ENCODE measurements at regions not wholly inside any gene's neighbourhood (a gene's known extent, or its start where the extent isn't known, plus 50 kb on each side); places are given as distances from the start of the nearest gene placed in this dataset.

DNA sequence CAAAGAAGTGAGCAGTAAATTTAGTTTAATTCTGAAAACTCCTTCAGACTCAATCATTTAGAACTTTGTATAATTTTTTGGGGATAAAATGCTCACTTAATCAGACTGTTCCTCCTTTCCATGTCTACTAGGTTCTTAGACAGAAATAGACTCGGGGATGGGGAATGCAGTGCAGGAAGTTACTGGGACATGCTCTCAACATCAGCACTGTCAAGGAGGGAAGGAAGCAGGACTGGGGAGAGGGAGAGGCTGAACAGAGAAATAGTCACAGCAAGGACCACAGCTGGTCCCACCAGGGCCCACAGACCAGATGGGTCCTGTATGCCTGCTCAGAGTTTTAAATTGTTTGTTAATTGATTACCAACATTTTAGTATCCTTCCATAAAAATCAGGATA is 310.1 kb upstream of the MSX2 start:
- no peak for DNase-seq (ENCODE audit: low spot score)
- TF ChIP-seq, protein P1, sequence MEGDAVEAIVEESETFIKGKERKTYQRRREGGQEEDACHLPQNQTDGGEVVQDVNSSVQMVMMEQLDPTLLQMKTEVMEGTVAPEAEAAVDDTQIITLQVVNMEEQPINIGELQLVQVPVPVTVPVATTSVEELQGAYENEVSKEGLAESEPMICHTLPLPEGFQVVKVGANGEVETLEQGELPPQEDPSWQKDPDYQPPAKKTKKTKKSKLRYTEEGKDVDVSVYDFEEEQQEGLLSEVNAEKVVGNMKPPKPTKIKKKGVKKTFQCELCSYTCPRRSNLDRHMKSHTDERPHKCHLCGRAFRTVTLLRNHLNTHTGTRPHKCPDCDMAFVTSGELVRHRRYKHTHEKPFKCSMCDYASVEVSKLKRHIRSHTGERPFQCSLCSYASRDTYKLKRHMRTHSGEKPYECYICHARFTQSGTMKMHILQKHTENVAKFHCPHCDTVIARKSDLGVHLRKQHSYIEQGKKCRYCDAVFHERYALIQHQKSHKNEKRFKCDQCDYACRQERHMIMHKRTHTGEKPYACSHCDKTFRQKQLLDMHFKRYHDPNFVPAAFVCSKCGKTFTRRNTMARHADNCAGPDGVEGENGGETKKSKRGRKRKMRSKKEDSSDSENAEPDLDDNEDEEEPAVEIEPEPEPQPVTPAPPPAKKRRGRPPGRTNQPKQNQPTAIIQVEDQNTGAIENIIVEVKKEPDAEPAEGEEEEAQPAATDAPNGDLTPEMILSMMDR (IDR thresholded peaks at IDR 0.05; ENCODE audit: extremely low read depth, insufficient read depth, missing control alignments) = no peak
- in situ Hi-C loops (cut with MboI; ENCODE audit: low pct_unique_long_range_greater_than_20kb, low sequenced_read_pairs, unreplicated experiment) = loop anchor here (25.0 kb wide), 1 partner anchor 398 kb away; no protein-coding TSS in a partner anchor

DNA sequence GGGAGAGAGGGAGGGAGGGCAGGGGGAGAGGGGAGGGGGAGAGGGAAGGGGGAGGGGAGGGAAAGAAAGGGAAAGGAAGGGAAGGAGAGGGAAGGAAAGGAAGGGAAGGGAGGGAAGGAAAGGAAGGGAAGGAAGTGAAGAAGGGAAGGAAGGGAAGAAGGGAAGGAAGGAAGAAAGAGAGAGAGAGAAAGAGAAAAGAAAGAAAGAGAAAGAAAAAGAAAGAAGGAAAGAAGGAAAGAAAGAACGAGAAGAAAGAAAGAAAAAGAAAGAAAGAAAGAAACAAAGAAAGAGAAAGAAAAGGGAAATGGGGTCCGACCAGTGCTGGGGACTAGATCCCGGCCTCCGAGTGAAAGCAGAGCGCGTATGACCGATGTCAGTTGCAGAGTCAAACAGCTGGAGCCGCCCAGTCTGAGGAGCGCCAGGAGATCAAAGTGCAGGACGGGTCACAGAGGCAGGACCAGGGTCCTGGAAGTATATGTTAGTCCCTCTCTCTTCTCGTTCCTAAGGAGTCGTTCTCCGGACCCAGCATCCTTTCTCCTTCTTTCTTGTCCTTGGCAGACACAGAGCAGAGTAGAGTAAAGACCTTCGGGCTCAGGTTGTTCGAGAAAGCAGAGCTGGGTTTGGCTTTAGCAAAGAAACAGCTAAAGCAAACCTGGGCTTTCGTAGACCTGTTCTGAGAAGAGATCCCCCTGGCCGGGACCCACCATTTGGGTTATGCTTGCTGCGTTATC is 305.4 kb upstream of the MSX2 start:
- TF ChIP-seq, protein P1 (IDR thresholded peaks at IDR 0.05; ENCODE audit: extremely low read depth, insufficient read depth, missing control alignments) = no peak
- no peak for DNase-seq (ENCODE audit: low spot score)
- in situ Hi-C loops (cut with MboI; ENCODE audit: low pct_unique_long_range_greater_than_20kb, low sequenced_read_pairs, unreplicated experiment) = loop anchor here (25.0 kb wide), 1 partner anchor 393 kb away; no protein-coding TSS in a partner anchor

DNA sequence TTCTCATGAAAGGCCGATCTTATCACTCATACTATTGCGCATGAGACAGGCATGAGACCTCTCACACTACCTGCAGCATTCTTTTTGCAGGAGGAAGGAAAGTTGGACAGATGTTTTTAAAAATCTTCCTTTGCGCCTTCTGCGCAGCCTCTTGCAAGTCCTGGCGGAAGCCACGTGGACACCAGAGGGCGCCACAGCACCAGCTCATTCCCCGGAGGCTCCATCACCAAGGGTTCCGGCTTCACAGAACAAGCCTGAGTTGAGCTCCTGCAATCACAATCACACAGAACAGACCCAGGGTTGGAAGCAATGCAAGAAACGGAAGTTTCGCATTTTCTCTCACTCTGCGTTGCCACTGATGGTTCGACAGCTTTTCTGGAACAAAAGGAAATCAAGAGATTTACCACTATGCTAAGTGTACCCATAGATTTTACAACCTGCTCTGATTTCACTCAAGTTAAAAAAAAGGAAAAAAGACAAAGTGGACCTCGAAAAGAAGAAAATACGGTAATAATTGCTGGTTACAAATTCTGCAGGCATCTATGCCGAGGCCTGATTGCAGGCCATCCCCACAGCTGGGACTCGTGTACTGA is 304.7 kb upstream of the MSX2 start:
- in situ Hi-C loops (cut with MboI; ENCODE audit: low pct_unique_long_range_greater_than_20kb, low sequenced_read_pairs, unreplicated experiment) = loop anchor here (25.0 kb wide), 1 partner anchor 393 kb away; no protein-coding TSS in a partner anchor
- peak; percentile 72 for DNase-seq (ENCODE audit: low spot score)
- TF ChIP-seq, protein P1 (IDR thresholded peaks at IDR 0.05; ENCODE audit: extremely low read depth, insufficient read depth, missing control alignments) = peak; percentile 95

DNA sequence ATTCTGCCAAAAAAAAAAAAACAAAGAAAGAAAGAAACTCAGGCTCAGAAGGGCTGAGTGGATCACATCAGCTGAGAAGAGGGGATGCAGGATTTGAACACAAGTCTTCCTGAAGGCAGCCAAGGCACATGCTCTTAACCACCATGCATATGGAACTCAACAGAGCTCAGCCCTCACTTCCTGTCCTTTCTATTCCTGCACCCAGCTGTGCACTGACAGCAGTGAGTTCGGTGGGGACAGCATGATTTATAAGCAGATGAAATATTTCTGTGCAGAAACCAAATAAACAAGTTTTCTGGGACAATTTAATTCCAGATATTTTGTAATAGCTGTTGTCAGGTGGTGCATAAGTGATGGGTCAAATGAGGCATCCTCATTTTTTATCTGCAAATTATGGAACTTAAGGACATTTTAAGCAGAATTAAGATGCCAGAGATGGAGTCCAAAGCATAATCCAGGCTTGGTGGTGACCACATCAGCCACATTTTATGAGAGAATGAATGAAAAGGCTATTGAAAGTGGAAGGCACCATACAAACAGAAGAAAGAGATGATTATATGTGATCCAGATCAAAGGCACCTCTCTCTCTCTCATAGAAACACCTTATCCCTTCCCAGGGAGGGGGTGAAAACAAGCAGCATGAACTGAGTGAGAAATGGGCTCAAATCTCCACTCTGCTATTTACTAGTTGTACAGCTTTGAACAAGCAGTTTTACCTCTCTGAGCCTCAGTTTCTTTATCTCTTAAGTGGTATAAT is 303.6 kb upstream of the MSX2 start:
- TF ChIP-seq, protein P1 (IDR thresholded peaks at IDR 0.05; ENCODE audit: extremely low read depth, insufficient read depth, missing control alignments) = no peak
- in situ Hi-C loops (cut with MboI; ENCODE audit: low pct_unique_long_range_greater_than_20kb, low sequenced_read_pairs, unreplicated experiment) = loop anchor here (25.0 kb wide), 1 partner anchor 391 kb away; no protein-coding TSS in a partner anchor
- DNase-seq (ENCODE audit: low spot score) = no peak

DNA sequence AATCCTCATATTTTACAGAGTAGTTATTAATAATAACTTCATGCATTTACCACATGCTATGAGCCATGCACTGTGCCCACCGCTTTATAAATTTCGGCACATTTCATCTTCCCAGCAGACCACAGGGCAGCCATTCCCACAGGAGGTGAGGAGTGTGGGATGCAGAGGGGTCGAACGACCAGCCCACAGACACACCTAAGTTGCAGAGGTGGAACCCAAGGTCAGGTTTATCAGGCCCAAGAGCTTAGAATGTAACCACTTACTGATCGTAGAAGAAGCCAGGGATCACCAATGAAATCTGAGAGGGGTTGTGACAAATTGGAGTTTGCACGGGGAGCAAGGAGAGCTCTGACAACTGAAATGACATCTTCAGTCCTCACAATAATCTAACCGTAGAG is 303.0 kb upstream of the MSX2 start:
- in situ Hi-C loops (cut with MboI; ENCODE audit: low pct_unique_long_range_greater_than_20kb, low sequenced_read_pairs, unreplicated experiment) = loop anchor here (25.0 kb wide), 1 partner anchor 391 kb away; no protein-coding TSS in a partner anchor
- no peak for DNase-seq (ENCODE audit: low spot score)
- TF ChIP-seq, protein P1 (IDR thresholded peaks at IDR 0.05; ENCODE audit: extremely low read depth, insufficient read depth, missing control alignments) = no peak

DNA sequence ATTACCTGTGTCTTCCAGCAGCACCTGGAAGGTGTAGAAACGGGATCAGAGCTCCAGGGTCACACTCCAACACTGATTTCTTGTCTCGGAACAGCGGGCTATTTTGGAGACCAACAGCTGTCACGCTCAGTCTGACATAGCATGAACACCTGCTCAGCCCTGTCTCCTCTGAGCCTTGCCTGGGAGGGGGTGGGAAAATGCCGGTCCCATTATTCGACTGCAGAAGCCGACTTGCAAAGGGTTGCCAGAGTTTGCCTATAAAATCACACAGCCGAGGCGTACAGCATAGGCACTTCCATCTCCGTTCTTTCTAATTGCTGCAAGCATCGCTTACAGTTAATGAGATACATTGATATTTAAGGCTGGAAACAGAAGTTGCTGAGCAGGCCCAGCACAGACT is 300.8 kb upstream of the MSX2 start:
- TF ChIP-seq, protein P1 (IDR thresholded peaks at IDR 0.05; ENCODE audit: extremely low read depth, insufficient read depth, missing control alignments) = no peak
- DNase-seq (ENCODE audit: low spot score) = no peak
- in situ Hi-C loops (cut with MboI; ENCODE audit: low pct_unique_long_range_greater_than_20kb, low sequenced_read_pairs, unreplicated experiment) = loop anchor here (25.0 kb wide), 1 partner anchor 389 kb away; no protein-coding TSS in a partner anchor
